Gastrocnemius medialis (tissue), 4 donors: ENCODE measurements at regions not wholly inside any gene's neighbourhood (a gene's known extent, or its start where the extent isn't known, plus 50 kb on each side); places are given as distances from the start of the nearest gene placed in this dataset.

Experiments used
- CTCF ChIP-seq, 5 experiments: fragments of 450-650 bp in 3 of 5; fragments of 200-600 bp in 2 of 5; sonication (generic) in 2 of 5; IDR thresholded peaks in 4 of 5; conservative IDR thresholded peaks in 1 of 5; 1 replicate in 4 of 5; 2 replicates in 1 of 5; pipeline ENCODE4 v1.5.1; 2016 to 2019; ENCODE audit warnings: antibody characterized with exemption in 5 of 5, mild to moderate bottlenecking in 3 of 5, moderate library complexity in 3 of 5
- POLR2A ChIP-seq, 2 donors: fragments of 450-650 bp; IDR thresholded peaks; one replicate each; pipeline ENCODE4 v1.6.1; 2017; ENCODE audit warnings: antibody characterized with exemption in 2 of 2, mild to moderate bottlenecking in 2 of 2, moderate library complexity in 2 of 2

- no peak for TF ChIP-seq CTCF (IDR thresholded peaks at IDR 0.05 in 4 of 5, conservative IDR thresholded peaks at IDR 0.05 in 1 of 5)
- no peak for TF ChIP-seq POLR2A (IDR thresholded peaks at IDR 0.05)
Measured at GRCh38 chr1:238998577-238998976, 387.8 kb upstream of the CHRM3 start.
